Thyroid gland (tissue), 4 donors: ENCODE measurements at regions not wholly inside any gene's neighbourhood (a gene's known extent, or its start where the extent isn't known, plus 50 kb on each side); places are given as distances from the start of the nearest gene placed in this dataset.

ENCODE experiments used
- DNase-seq, 2 donors: peaks; one replicate each; pipeline ENCODE4 v3.0.0-alpha.2; 2019
- H3K27ac ChIP-seq, 3 donors: fragments of 200-600 bp; sonication (generic); 1 replicate in 2 of 3; 2 replicates in 1 of 3; pipeline ENCODE4 v1.5.1; 2016 to 2019; ENCODE audit warnings: mild to moderate bottlenecking in 1 of 3, moderate library complexity in 1 of 3
- H3K27me3 ChIP-seq: fragments of 200-600 bp; sonication (generic); one replicate; pipeline ENCODE4 v1.5.1; 2019
- H3K36me3 ChIP-seq, 2 donors: fragments of 200-600 bp; sonication (generic); one replicate each; pipeline ENCODE4 v1.5.1; 2016 to 2019
- H3K4me1 ChIP-seq, 2 donors: fragments of 200-600 bp; sonication (generic); one replicate each; pipeline ENCODE4 v1.5.1; 2017 to 2019
- H3K4me3 ChIP-seq, 3 donors: fragments of 200-600 bp; sonication (generic); replicated peaks in 1 of 3; 1 replicate in 2 of 3; 2 replicates in 1 of 3; pipeline ENCODE4 v1.5.1; 2016; ENCODE audit warnings: mild to moderate bottlenecking in 1 of 3
- H3K9me3 ChIP-seq: fragments of 200-600 bp; sonication (generic); one replicate; pipeline ENCODE4 v1.5.1; 2017
- POLR2A ChIP-seq, 2 donors: fragments of 450-650 bp; IDR thresholded peaks; one replicate each; pipeline ENCODE4 v1.6.1; 2017; ENCODE audit warnings: antibody characterized with exemption in 2 of 2, mild to moderate bottlenecking in 2 of 2, moderate library complexity in 1 of 2
- WGBS, 2 donors: methylation state at CpG; one replicate each; pipeline ENCODE4 v1.1.5; 2017; 5-methylcytosine and 5-hydroxymethylcytosine counted together
- intact Hi-C: fragments of 100-400 bp; cut with DNase I; formaldehyde crosslinking; loops from one replicate; pipeline ENCODE4 v1.15.1; 2023
- TF ChIP-seq, protein P1 (sequence below), 6 experiments: fragments of 200-600 bp in 3 of 6; fragments of 450-650 bp in 3 of 6; sonication (generic) in 3 of 6; IDR thresholded peaks; one replicate each; pipeline ENCODE4 v1.5.1; 2016 to 2019; ENCODE audit warnings: antibody characterized with exemption in 6 of 6, mild to moderate bottlenecking in 2 of 6, inconsistent platforms in 1 of 6, moderate library complexity in 1 of 6

DNA sequence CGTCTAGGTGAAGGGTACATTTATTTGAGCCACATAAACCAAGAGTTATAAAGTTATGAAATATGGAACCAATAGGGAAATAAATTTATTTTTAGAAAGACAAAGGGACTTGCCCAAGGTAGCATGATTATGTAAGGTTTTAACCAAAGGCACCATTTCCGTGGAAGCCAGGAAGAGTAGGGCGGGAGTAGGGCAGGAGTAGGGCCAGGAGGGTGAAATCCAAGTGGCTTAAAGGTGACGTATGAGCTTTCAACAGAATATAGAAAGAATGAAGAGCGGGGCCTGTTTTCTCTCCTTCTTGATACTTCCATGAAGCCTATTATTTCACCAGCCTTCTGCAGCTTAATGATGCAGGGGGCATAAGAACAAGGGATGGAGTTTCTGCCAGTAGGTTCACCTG, 91.7 kb upstream of the PNPLA4 start:
- intact Hi-C loops = no loop called here
- H3K9me3 ChIP-seq = no peaks in the 10 kb centered on the region
- no peak overlapping the region for H3K4me3 ChIP-seq
- H3K27ac ChIP-seq = no peak overlapping the region
- H3K27me3 ChIP-seq = no peaks in the 10 kb centered on the region
- 92 to 95% methylated on average over 5 of the region's 5 CpGs for WGBS, 2 donors
- no peaks in the 10 kb centered on the region for H3K36me3 ChIP-seq
- no peak for DNase-seq
- no peaks in the 10 kb centered on the region for H3K4me1 ChIP-seq
- no peak for TF ChIP-seq POLR2A (IDR thresholded peaks at IDR 0.05)
- TF ChIP-seq, protein P1, sequence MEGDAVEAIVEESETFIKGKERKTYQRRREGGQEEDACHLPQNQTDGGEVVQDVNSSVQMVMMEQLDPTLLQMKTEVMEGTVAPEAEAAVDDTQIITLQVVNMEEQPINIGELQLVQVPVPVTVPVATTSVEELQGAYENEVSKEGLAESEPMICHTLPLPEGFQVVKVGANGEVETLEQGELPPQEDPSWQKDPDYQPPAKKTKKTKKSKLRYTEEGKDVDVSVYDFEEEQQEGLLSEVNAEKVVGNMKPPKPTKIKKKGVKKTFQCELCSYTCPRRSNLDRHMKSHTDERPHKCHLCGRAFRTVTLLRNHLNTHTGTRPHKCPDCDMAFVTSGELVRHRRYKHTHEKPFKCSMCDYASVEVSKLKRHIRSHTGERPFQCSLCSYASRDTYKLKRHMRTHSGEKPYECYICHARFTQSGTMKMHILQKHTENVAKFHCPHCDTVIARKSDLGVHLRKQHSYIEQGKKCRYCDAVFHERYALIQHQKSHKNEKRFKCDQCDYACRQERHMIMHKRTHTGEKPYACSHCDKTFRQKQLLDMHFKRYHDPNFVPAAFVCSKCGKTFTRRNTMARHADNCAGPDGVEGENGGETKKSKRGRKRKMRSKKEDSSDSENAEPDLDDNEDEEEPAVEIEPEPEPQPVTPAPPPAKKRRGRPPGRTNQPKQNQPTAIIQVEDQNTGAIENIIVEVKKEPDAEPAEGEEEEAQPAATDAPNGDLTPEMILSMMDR (IDR thresholded peaks at IDR 0.05) = no peak

DNA sequence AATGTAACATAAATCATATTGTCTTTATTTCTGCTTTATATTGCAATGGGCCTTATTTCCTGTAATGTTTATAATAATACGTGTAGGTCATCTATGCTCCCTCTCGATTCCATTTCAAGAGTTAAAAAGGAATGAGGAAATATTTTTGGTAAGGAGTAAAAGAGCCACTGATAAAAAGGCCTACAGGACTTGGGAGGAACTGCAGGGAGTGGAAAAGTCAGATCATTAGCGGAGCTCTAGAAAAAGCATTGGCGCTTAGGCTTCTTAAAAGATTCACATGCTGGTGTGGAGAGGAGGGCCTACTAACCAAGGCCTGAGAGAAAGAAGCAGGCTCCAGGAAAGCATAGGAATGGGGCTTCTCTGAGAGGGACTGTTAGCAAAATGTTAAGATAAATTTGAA, 82.9 kb upstream of the PNPLA4 start:
- DNase-seq = no peak
- TF ChIP-seq, protein P1 (IDR thresholded peaks at IDR 0.05) = peak in 1 of 6 experiments; percentile 8
- TF ChIP-seq POLR2A (IDR thresholded peaks at IDR 0.05) = no peak
- no peaks in the 10 kb centered on the region for H3K36me3 ChIP-seq
- WGBS, 2 donors = 91 to 96% methylated on average over 4 of the region's 4 CpGs
- H3K9me3 ChIP-seq = no peaks in the 10 kb centered on the region
- no peak overlapping the region for H3K4me3 ChIP-seq
- no peaks in the 10 kb centered on the region for H3K27me3 ChIP-seq
- peaks cover 0 to 6% of the 10 kb centered on the region in 2 donors for H3K4me1 ChIP-seq
- no peak overlapping the region for H3K27ac ChIP-seq
- intact Hi-C loops = no loop called here

DNA sequence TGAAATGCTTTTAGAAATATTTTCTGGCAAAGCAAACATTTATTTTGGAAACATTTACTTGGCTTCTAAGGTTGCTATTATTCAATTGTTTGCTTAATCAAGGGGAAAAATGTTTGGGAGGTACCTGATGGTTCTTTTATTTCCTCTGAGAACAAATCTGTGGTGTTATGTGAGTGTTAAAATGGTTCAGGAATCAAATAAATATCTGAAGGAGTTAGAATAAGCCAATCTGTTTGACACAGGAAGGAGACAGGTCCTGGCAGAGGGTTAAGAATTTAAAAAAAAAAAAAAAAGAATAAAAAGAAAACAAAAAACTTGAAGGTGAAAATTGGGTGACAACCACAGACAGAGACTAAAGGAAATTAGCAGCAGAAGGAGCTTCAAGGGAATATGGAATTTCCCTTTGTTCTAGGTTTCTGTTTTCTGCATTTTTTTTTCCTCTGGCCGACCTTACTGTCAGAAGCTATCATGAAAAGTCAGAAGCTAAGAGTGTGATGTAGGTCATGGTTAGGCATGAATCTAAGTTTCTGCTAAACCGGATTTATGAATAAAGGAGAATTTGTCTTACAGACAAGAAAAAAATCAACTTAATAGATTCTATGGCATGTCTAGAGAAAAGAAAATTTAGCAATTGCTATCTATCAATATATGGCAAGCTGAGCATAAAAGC, 78.6 kb upstream of the PNPLA4 start:
- H3K9me3 ChIP-seq = no peaks in the 10 kb centered on the region
- TF ChIP-seq POLR2A (IDR thresholded peaks at IDR 0.05) = no peak
- TF ChIP-seq, protein P1 (IDR thresholded peaks at IDR 0.05) = no peak
- 79 to 81% methylated on average over 2 of the region's 2 CpGs for WGBS, 2 donors
- intact Hi-C loops = no loop called here
- no peaks in the 10 kb centered on the region for H3K27me3 ChIP-seq
- no peak for DNase-seq
- peaks cover 0 to 6% of the 10 kb centered on the region in 2 donors for H3K4me1 ChIP-seq
- H3K36me3 ChIP-seq = no peaks in the 10 kb centered on the region
- no peak overlapping the region for H3K4me3 ChIP-seq
- peak overlapping the region in 1 of 3 donors; percentile 26 for H3K27ac ChIP-seq

- Histone ChIP-seq H3K4me1 (peaks cover 0 to 15% of the 10 kb centered on the region in 2 donors), H3K4me3 (no peak overlapping the region), H3K36me3 (no peaks in the 10 kb centered on the region), H3K27me3 (no peaks in the 10 kb centered on the region), H3K9me3 (no peaks in the 10 kb centered on the region), H3K27ac (no peak overlapping the region)
- intact Hi-C loops = no loop called here
- WGBS, 2 donors = 99% methylated on average over 9 of the region's 29 CpGs; no CpG with 5 or more reads in 1 of the 2 donors
- DNase-seq = no peak
- TF ChIP-seq, protein P1 (IDR thresholded peaks at IDR 0.05) = no peak
- TF ChIP-seq POLR2A (IDR thresholded peaks at IDR 0.05) = no peak
These were observed 76.1 kb upstream of the PNPLA4 start for GRCh38 chrX:8003147-8003883.

DNA sequence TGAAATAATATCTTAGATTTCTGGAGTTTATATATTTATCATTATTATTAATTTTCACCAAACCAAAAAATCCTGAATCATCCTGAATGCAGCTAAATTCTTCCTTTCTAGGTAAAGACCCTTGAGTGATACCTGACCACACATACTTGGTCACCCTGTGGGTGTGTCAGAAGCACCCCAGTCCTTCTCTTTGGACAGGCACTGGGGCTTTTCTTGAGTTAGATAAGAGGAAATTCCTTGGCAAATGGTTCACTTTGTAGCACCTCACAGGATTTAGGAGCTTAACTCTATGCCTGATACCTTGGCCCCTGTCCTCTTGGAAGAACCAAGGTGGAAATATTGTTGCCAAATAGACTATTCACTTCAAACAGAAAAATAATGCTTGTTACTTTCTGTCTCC, 69.6 kb upstream of the PNPLA4 start:
- Histone ChIP-seq H3K27me3 (no peaks in the 10 kb centered on the region), H3K4me1 (peaks cover 9 to 20% of the 10 kb centered on the region in 2 donors), H3K36me3 (no peaks in the 10 kb centered on the region), H3K4me3 (no peak overlapping the region), H3K9me3 (no peaks in the 10 kb centered on the region), H3K27ac (peak overlapping the region; percentile 17 to 64 (median 48))
- peak; percentile 13 to 27 for DNase-seq
- TF ChIP-seq, protein P1 (IDR thresholded peaks at IDR 0.05) = no peak
- no peak for TF ChIP-seq POLR2A (IDR thresholded peaks at IDR 0.05)
- intact Hi-C loops = no loop called here
